ENCODE measurements at regions not wholly inside any gene's neighbourhood (a gene's known extent, or its start where the extent isn't known, plus 50 kb on each side); places are given as distances from the start of the nearest gene placed in this dataset.
"Not testable (repeated sequence)": the region's sequence is repeated elsewhere in the genome, so short reads cannot be mapped to it uniquely, and the experiment has no call there.

GRCh38 chr6:15164855-15165254 is 81.0 kb upstream of the JARID2 start:
- no CpG with 5 or more reads among the region's 6 CpGs for WGBS (ENCODE audit: insufficient coverage, insufficient read length)
- not testable (repeated sequence) for H3K4me3 ChIP-seq (ENCODE audit: low read length); DNase-seq (ENCODE audit: low read depth, low spot score); H3K27me3 ChIP-seq (ENCODE audit: control insufficient read depth, insufficient read depth, low read length); H3K27ac ChIP-seq (ENCODE audit: low read length); H3K36me3 ChIP-seq (ENCODE audit: control insufficient read depth, insufficient read depth, low read length); H3K4me1 ChIP-seq (ENCODE audit: control insufficient read depth, insufficient read depth, low read length); H3K9me3 ChIP-seq (ENCODE audit: control insufficient read depth, insufficient read depth, low read length)

- Histone ChIP-seq H3K36me3 (ENCODE audit: control insufficient read depth, insufficient read depth, low read length) (no peaks in the 10 kb centered on the region), H3K9me3 (ENCODE audit: control insufficient read depth, insufficient read depth, low read length) (no peaks in the 10 kb centered on the region), H3K27ac (ENCODE audit: low read length) (no peak overlapping the region), H3K27me3 (ENCODE audit: control insufficient read depth, insufficient read depth, low read length) (no peaks in the 10 kb centered on the region), H3K4me3 (ENCODE audit: low read length) (no peak overlapping the region), H3K4me1 (ENCODE audit: control insufficient read depth, insufficient read depth, low read length) (peaks cover 6% of the 10 kb centered on the region; the same call in 1 of the 2 replicates)
- no peak for DNase-seq (ENCODE audit: low read depth, low spot score)
- WGBS (ENCODE audit: insufficient coverage, insufficient read length) = no CpG with 5 or more reads among the region's 5 CpGs
Observed at GRCh38 chr6:15166121-15166520, 79.7 kb upstream of the JARID2 start.

GRCh38 chr6:15170126-15170525 is 75.7 kb upstream of the JARID2 start:
- Histone ChIP-seq H3K4me1 (ENCODE audit: control insufficient read depth, insufficient read depth, low read length) (peaks cover 7% of the 10 kb centered on the region; the same call in 1 of the 2 replicates), H3K9me3 (ENCODE audit: control insufficient read depth, insufficient read depth, low read length) (no peaks in the 10 kb centered on the region), H3K27me3 (ENCODE audit: control insufficient read depth, insufficient read depth, low read length) (no peaks in the 10 kb centered on the region), H3K4me3 (ENCODE audit: low read length) (no peak overlapping the region), H3K36me3 (ENCODE audit: control insufficient read depth, insufficient read depth, low read length) (no peaks in the 10 kb centered on the region), H3K27ac (ENCODE audit: low read length) (no peak overlapping the region)
- no CpG with 5 or more reads among the region's 8 CpGs for WGBS (ENCODE audit: insufficient coverage, insufficient read length)
- DNase-seq (ENCODE audit: low read depth, low spot score) = no peak

DNA sequence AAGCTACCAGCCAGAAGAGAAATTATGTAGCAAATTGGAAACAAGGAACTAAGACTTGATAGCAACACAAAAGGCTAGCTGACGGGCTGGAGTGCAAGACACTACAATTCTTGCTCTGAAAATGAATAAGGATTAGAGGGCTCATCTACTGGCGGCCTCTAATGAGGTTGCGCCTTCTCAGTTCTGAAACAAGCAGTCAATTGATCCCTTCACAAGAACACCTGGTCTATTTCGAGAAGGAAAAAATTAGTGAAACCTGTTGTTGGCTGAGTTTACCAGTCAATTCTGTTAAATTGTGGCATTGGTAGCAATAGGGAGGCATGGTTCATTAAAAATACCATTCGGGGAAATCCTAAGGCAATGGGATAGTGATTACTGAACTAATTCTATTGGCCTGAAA is 74.8 kb upstream of the JARID2 start:
- Histone ChIP-seq H3K27ac (ENCODE audit: low read length) (no peak overlapping the region), H3K9me3 (ENCODE audit: control insufficient read depth, insufficient read depth, low read length) (no peaks in the 10 kb centered on the region), H3K36me3 (ENCODE audit: control insufficient read depth, insufficient read depth, low read length) (no peaks in the 10 kb centered on the region), H3K27me3 (ENCODE audit: control insufficient read depth, insufficient read depth, low read length) (no peaks in the 10 kb centered on the region), H3K4me3 (ENCODE audit: low read length) (no peak overlapping the region), H3K4me1 (ENCODE audit: control insufficient read depth, insufficient read depth, low read length) (peaks cover 7% of the 10 kb centered on the region; the same call in 1 of the 2 replicates)
- WGBS (ENCODE audit: insufficient coverage, insufficient read length) = no CpG with 5 or more reads among the region's 5 CpGs
- DNase-seq (ENCODE audit: low read depth, low spot score) = no peak

DNA sequence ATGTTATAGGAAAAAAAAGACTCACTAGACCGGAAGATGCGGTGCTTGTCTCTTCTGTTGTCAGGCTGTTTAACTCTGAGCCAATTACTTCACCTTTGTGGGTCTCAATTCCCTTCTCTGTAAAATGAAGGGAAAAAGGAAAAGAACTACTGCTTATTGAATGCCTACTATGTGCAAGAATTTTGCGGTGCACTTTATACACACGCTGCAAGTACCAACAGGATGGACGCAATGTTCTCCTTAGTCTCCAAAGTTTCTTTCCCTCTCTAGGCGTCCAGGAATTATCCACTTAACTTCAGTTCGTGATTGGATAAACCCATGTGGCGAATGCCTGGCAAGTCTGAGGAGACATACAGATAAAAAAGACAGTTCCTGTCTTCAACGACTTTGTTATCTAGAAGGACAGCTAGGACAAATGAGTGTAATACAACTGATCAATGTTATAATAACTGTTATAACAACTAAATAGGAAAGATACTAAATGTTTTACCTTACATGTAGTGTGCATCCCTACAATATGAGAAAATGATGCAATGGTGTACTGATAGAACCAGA is 69.0 kb upstream of the JARID2 start:
- Histone ChIP-seq H3K4me3 (ENCODE audit: low read length) (no peak overlapping the region), H3K4me1 (ENCODE audit: control insufficient read depth, insufficient read depth, low read length) (no peaks in the 10 kb centered on the region; the same call in 1 of the 2 replicates), H3K9me3 (ENCODE audit: control insufficient read depth, insufficient read depth, low read length) (no peaks in the 10 kb centered on the region), H3K27me3 (ENCODE audit: control insufficient read depth, insufficient read depth, low read length) (no peaks in the 10 kb centered on the region), H3K27ac (ENCODE audit: low read length) (no peak overlapping the region), H3K36me3 (ENCODE audit: control insufficient read depth, insufficient read depth, low read length) (no peaks in the 10 kb centered on the region)
- no peak for DNase-seq (ENCODE audit: low read depth, low spot score)
- no CpG with 5 or more reads among the region's 9 CpGs for WGBS (ENCODE audit: insufficient coverage, insufficient read length)

- H3K36me3 ChIP-seq (ENCODE audit: control insufficient read depth, insufficient read depth, low read length) = no peaks in the 10 kb centered on the region
- no peaks in the 10 kb centered on the region for H3K27me3 ChIP-seq (ENCODE audit: control insufficient read depth, insufficient read depth, low read length)
- H3K4me3 ChIP-seq (ENCODE audit: low read length) = no peak overlapping the region
- DNase-seq (ENCODE audit: low read depth, low spot score) = no peak
- no peaks in the 10 kb centered on the region for H3K4me1 ChIP-seq (ENCODE audit: control insufficient read depth, insufficient read depth, low read length)
- no peak overlapping the region for H3K27ac ChIP-seq (ENCODE audit: low read length)
- WGBS (ENCODE audit: insufficient coverage, insufficient read length) = no CpG with 5 or more reads among the region's 2 CpGs
- H3K9me3 ChIP-seq (ENCODE audit: control insufficient read depth, insufficient read depth, low read length) = no peaks in the 10 kb centered on the region
Observed at GRCh38 chr6:15183979-15184378, 61.9 kb upstream of the JARID2 start.

DNA sequence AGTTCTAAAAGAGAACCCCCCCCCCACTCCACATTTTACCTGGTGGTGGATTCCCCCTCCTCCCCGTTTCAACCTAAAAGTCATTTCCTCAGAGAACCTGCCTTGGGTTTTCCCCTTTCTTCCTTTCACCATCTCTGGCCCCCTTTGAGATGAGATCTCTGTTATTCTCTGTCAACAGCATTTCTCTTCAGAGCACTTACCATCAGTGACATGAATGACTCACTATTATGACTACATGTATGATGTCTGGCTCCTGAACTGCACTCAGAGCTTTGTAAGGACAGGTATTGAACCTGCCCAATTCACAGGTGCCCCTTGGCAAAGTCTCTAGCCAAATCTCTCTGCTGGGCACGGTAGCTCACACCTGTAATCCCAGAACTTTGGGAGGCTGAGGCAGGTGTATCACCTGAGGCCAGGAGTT is 61.4 kb upstream of the JARID2 start:
- no CpG with 5 or more reads among the region's 2 CpGs for WGBS (ENCODE audit: insufficient coverage, insufficient read length)
- no peak for DNase-seq (ENCODE audit: low read depth, low spot score)
- Histone ChIP-seq H3K9me3 (ENCODE audit: control insufficient read depth, insufficient read depth, low read length) (no peaks in the 10 kb centered on the region), H3K36me3 (ENCODE audit: control insufficient read depth, insufficient read depth, low read length) (no peaks in the 10 kb centered on the region), H3K4me1 (ENCODE audit: control insufficient read depth, insufficient read depth, low read length) (no peaks in the 10 kb centered on the region), H3K4me3 (ENCODE audit: low read length) (no peak overlapping the region), H3K27ac (ENCODE audit: low read length) (no peak overlapping the region), H3K27me3 (ENCODE audit: control insufficient read depth, insufficient read depth, low read length) (no peaks in the 10 kb centered on the region)

DNA sequence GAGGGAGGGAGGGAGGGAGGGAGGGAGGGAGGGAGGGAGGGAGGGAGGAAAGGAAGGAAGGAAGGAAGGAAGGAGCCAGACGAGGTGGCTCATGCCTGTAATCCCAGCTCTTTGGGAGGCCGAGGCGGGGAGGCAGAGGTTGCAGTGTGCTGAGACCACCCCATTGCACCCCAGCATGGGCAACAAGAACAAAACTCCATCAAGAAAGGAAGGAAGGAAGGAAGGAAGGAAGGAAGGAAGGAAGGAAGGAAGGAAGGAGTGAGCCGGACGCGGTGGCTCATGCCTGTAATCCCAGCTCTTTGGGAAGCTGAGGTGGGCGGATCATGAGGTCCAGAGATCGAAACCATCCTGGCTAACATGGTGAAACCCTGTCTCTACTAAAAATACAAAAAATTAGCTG is 60.8 kb upstream of the JARID2 start:
- not testable (repeated sequence) for H3K27me3 ChIP-seq (ENCODE audit: control insufficient read depth, insufficient read depth, low read length); H3K4me1 ChIP-seq (ENCODE audit: control insufficient read depth, insufficient read depth, low read length); H3K27ac ChIP-seq (ENCODE audit: low read length); DNase-seq (ENCODE audit: low read depth, low spot score); H3K36me3 ChIP-seq (ENCODE audit: control insufficient read depth, insufficient read depth, low read length); H3K9me3 ChIP-seq (ENCODE audit: control insufficient read depth, insufficient read depth, low read length); H3K4me3 ChIP-seq (ENCODE audit: low read length)
- WGBS (ENCODE audit: insufficient coverage, insufficient read length) = no CpG with 5 or more reads among the region's 8 CpGs

- not testable (repeated sequence) for H3K27ac ChIP-seq (ENCODE audit: low read length); H3K27me3 ChIP-seq (ENCODE audit: control insufficient read depth, insufficient read depth, low read length); H3K36me3 ChIP-seq (ENCODE audit: control insufficient read depth, insufficient read depth, low read length); H3K4me1 ChIP-seq (ENCODE audit: control insufficient read depth, insufficient read depth, low read length); H3K4me3 ChIP-seq (ENCODE audit: low read length); DNase-seq (ENCODE audit: low read depth, low spot score); H3K9me3 ChIP-seq (ENCODE audit: control insufficient read depth, insufficient read depth, low read length)
- no CpG with 5 or more reads among the region's 10 CpGs for WGBS (ENCODE audit: insufficient coverage, insufficient read length)
Observed at GRCh38 chr6:15193451-15193850, 52.4 kb upstream of the JARID2 start.

- no peak for DNase-seq (ENCODE audit: low read depth, low spot score)
- Histone ChIP-seq H3K36me3 (ENCODE audit: control insufficient read depth, insufficient read depth, low read length) (no peaks in the 10 kb centered on the region), H3K4me3 (ENCODE audit: low read length) (no peak overlapping the region), H3K9me3 (ENCODE audit: control insufficient read depth, insufficient read depth, low read length) (no peaks in the 10 kb centered on the region), H3K4me1 (ENCODE audit: control insufficient read depth, insufficient read depth, low read length) (no peaks in the 10 kb centered on the region), H3K27ac (ENCODE audit: low read length) (no peak overlapping the region), H3K27me3 (ENCODE audit: control insufficient read depth, insufficient read depth, low read length) (no peaks in the 10 kb centered on the region)
- WGBS (ENCODE audit: insufficient coverage, insufficient read length) = no CpG with 5 or more reads among the region's 4 CpGs
Observed at GRCh38 chr6:15194453-15194852, 51.4 kb upstream of the JARID2 start.
